K562 (cell line): ENCODE measurements at regions not wholly inside any gene's neighbourhood (a gene's known extent, or its start where the extent isn't known, plus 50 kb on each side); places are given as distances from the start of the nearest gene placed in this dataset.

Source experiments
- BRCA1 ChIP-seq, 2 experiments: fragments of 450-650 bp in 1 of 2; sonication (generic) in 1 of 2; formaldehyde crosslinking in 1 of 2; IDR thresholded peaks; 2 replicates each; pipeline versions ENCODE4 v1.5.0 to v1.6.1; 2017 to 2020; ENCODE audit warnings: mild to moderate bottlenecking in 1 of 2, missing genetic modification reagents in 1 of 2
- JUNB ChIP-seq: fragments of 450-650 bp; formaldehyde crosslinking; conservative IDR thresholded peaks from 2 replicates; pipeline ENCODE4 v1.4.0; 2020; ENCODE audit warnings: mild to moderate bottlenecking
- NFIC ChIP-seq: fragments of 450-650 bp; IDR thresholded peaks from 2 replicates; pipeline ENCODE4 v1.6.1; 2017; ENCODE audit warnings: mild to moderate bottlenecking, inconsistent platforms
- POLR2G ChIP-seq: fragments of 200-400 bp; formaldehyde crosslinking; IDR thresholded peaks from 2 replicates; pipeline ENCODE4 v1.6.1; 2017; ENCODE audit warnings: low read depth, mild to moderate bottlenecking, antibody characterized with exemption, low read length, moderate library complexity
- RCOR1 ChIP-seq, 2 experiments: IDR thresholded peaks; 2 replicates each; pipeline ENCODE4 v1.6.1; 2012; ENCODE audit warnings: low read depth in 2 of 2, low read length in 2 of 2, borderline replicate concordance in 1 of 2, improper control_type of control experiment in 1 of 2
- SMARCA5 ChIP-seq: fragments of 450-650 bp; IDR thresholded peaks from 2 replicates; pipeline ENCODE4 v1.6.1; 2016
- TCF7L2 ChIP-seq: fragments of 150-350 bp; IDR thresholded peaks from 2 replicates; pipeline ENCODE4 v1.6.1; 2016; ENCODE audit warnings: low read depth, mild to moderate bottlenecking, low read length, moderate library complexity
- YY1 ChIP-seq, 3 experiments: IDR thresholded peaks; 2 replicates each; pipeline ENCODE4 v1.6.1; 2011; ENCODE audit warnings: low read length in 2 of 3, mild to moderate bottlenecking in 2 of 3, moderate library complexity in 2 of 3, borderline replicate concordance in 1 of 3, control low read depth in 1 of 3, low read depth in 1 of 3; ENCODE audit not compliant: insufficient read depth in 3 of 3, insufficient replicate concordance in 2 of 3, control insufficient read depth in 1 of 3, insufficient read length in 1 of 3; ENCODE audit errors: extremely low read depth in 1 of 3
- ZNF253 ChIP-seq: fragments of 250-450 bp; sonication (Bioruptor Pico); conservative IDR thresholded peaks from 2 replicates; pipeline ENCODE4 v1.6.1; 2021; ENCODE audit warnings: mild to moderate bottlenecking
- TF ChIP-seq, protein P1 (sequence below), 2 experiments: fragments of 450-650 bp; formaldehyde crosslinking in 1 of 2; IDR thresholded peaks; 2 replicates each; pipeline versions ENCODE4 v1.4.0 to v1.6.1; 2014 to 2020; ENCODE audit warnings: mild to moderate bottlenecking in 2 of 2, borderline replicate concordance in 1 of 2, low read depth in 1 of 2
- TF ChIP-seq, protein P2 (sequence below): fragments of 450-650 bp; formaldehyde crosslinking; IDR thresholded peaks from 2 replicates; pipeline ENCODE4 v1.4.0; 2022; ENCODE audit warnings: missing genetic modification characterization
- TF ChIP-seq, protein P3 (sequence below), 3 experiments: IDR thresholded peaks in 2 of 3; conservative IDR thresholded peaks in 1 of 3; 2 replicates each; pipeline ENCODE4 v1.5.1; 2011 to 2012; ENCODE audit warnings: low read length in 3 of 3, mild to moderate bottlenecking in 3 of 3, control low read depth in 2 of 3, improper control_type of control experiment in 1 of 3, inconsistent platforms in 1 of 3, low read depth in 1 of 3, mixed read lengths in 1 of 3, moderate library complexity in 1 of 3; ENCODE audit not compliant: insufficient read depth in 2 of 3
- TF ChIP-seq, protein P4 (sequence below): fragments of 250-450 bp; sonication (Bioruptor Pico); IDR thresholded peaks from 2 replicates; pipeline ENCODE4 v1.8.0; 2022; ENCODE audit warnings: inconsistent platforms, mild to moderate bottlenecking, moderate library complexity, borderline replicate concordance

DNA sequence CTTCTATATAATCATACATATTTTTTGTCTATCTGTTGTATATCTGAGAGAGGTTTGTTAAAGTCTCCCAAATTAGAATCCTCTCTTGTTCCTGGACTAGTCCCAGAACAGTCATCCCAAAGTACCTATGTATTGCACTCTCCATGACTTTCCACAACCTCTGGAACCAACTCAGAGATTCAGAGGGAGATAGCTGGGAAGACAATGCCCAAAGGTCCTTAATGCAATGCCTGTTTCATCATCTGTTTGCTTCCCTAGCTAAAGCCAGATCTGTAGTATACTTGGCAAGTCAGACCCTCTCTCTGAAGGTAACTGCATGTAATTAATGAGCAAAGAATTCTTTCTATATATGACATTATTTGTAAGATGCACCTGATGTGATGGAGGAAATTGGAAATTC lies 89.4 kb downstream of the ZNF474 start:
- TF ChIP-seq RCOR1 (IDR thresholded peaks at IDR 0.05; ENCODE audit: borderline replicate concordance in 1 of 2, low read depth in 2 of 2, low read length in 2 of 2) (no peak), YY1 (IDR thresholded peaks at IDR 0.05; ENCODE audit: borderline replicate concordance in 1 of 3, control insufficient read depth in 1 of 3, extremely low read depth in 1 of 3, insufficient read depth in 3 of 3, insufficient read length in 1 of 3, insufficient replicate concordance in 2 of 3, low read depth in 1 of 3, low read length in 2 of 3) (no peak), POLR2G (no peak), ZNF253 (CRISPR knock-in tag) (no peak), BRCA1 (IDR thresholded peaks at IDR 0.05) (no peak), BRCA1 (CRISPR knock-in tag; IDR thresholded peaks at IDR 0.05) (no peak), TCF7L2 (no peak), JUNB (CRISPR knock-in tag) (no peak), NFIC (no peak), SMARCA5 (no peak)
- TF ChIP-seq, protein P1, sequence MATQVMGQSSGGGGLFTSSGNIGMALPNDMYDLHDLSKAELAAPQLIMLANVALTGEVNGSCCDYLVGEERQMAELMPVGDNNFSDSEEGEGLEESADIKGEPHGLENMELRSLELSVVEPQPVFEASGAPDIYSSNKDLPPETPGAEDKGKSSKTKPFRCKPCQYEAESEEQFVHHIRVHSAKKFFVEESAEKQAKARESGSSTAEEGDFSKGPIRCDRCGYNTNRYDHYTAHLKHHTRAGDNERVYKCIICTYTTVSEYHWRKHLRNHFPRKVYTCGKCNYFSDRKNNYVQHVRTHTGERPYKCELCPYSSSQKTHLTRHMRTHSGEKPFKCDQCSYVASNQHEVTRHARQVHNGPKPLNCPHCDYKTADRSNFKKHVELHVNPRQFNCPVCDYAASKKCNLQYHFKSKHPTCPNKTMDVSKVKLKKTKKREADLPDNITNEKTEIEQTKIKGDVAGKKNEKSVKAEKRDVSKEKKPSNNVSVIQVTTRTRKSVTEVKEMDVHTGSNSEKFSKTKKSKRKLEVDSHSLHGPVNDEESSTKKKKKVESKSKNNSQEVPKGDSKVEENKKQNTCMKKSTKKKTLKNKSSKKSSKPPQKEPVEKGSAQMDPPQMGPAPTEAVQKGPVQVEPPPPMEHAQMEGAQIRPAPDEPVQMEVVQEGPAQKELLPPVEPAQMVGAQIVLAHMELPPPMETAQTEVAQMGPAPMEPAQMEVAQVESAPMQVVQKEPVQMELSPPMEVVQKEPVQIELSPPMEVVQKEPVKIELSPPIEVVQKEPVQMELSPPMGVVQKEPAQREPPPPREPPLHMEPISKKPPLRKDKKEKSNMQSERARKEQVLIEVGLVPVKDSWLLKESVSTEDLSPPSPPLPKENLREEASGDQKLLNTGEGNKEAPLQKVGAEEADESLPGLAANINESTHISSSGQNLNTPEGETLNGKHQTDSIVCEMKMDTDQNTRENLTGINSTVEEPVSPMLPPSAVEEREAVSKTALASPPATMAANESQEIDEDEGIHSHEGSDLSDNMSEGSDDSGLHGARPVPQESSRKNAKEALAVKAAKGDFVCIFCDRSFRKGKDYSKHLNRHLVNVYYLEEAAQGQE (IDR thresholded peaks at IDR 0.05; ENCODE audit: borderline replicate concordance) = no peak
- TF ChIP-seq, protein P1 (CRISPR knock-in tag; IDR thresholded peaks at IDR 0.05; ENCODE audit: low read depth) = no peak
- TF ChIP-seq, protein P2, sequence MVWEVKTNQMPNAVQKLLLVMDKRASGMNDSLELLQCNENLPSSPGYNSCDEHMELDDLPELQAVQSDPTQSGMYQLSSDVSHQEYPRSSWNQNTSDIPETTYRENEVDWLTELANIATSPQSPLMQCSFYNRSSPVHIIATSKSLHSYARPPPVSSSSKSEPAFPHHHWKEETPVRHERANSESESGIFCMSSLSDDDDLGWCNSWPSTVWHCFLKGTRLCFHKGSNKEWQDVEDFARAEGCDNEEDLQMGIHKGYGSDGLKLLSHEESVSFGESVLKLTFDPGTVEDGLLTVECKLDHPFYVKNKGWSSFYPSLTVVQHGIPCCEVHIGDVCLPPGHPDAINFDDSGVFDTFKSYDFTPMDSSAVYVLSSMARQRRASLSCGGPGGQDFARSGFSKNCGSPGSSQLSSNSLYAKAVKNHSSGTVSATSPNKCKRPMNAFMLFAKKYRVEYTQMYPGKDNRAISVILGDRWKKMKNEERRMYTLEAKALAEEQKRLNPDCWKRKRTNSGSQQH = no peak
- TF ChIP-seq, protein P3, sequence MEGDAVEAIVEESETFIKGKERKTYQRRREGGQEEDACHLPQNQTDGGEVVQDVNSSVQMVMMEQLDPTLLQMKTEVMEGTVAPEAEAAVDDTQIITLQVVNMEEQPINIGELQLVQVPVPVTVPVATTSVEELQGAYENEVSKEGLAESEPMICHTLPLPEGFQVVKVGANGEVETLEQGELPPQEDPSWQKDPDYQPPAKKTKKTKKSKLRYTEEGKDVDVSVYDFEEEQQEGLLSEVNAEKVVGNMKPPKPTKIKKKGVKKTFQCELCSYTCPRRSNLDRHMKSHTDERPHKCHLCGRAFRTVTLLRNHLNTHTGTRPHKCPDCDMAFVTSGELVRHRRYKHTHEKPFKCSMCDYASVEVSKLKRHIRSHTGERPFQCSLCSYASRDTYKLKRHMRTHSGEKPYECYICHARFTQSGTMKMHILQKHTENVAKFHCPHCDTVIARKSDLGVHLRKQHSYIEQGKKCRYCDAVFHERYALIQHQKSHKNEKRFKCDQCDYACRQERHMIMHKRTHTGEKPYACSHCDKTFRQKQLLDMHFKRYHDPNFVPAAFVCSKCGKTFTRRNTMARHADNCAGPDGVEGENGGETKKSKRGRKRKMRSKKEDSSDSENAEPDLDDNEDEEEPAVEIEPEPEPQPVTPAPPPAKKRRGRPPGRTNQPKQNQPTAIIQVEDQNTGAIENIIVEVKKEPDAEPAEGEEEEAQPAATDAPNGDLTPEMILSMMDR (IDR thresholded peaks at IDR 0.05 in 2 of 3, conservative IDR thresholded peaks at IDR 0.05 in 1 of 3; ENCODE audit: insufficient read depth in 2 of 3, low read depth in 1 of 3, low read length in 3 of 3) = no peak
- TF ChIP-seq, protein P4, sequence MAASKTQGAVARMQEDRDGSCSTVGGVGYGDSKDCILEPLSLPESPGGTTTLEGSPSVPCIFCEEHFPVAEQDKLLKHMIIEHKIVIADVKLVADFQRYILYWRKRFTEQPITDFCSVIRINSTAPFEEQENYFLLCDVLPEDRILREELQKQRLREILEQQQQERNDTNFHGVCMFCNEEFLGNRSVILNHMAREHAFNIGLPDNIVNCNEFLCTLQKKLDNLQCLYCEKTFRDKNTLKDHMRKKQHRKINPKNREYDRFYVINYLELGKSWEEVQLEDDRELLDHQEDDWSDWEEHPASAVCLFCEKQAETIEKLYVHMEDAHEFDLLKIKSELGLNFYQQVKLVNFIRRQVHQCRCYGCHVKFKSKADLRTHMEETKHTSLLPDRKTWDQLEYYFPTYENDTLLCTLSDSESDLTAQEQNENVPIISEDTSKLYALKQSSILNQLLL (CRISPR knock-in tag) = no peak
